ENCODE measurements at regions not wholly inside any gene's neighbourhood (a gene's known extent, or its start where the extent isn't known, plus 50 kb on each side); places are given as distances from the start of the nearest gene placed in this dataset.

DNA sequence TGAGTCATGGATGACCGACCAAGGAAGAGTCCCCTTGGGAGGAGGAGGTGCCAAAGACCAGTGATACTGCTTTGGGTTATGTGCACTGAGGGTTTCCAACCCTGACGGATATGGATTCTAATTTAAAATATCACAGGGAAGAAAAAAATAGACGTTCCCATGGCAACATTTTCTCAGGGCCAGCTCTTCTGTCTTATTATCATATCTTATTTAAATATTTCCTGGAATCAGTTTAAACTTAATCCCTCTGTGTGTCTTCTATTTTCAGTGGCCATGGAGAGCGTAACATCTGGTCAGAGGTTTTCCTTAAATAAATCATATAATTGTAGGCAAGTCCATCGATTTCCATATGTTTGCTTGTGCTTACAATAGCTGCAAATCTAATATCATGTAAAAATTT is 205.4 kb upstream of the FMN2 start:
- 80 to 82% methylated on average over 5 of the region's 5 CpGs for WGBS, 2 donors
- Histone ChIP-seq H3K27ac (no peak overlapping the region), H3K4me3 (no peak overlapping the region), H3K4me1 (peaks cover 11% of the 10 kb centered on the region), H3K27me3 (no peaks in the 10 kb centered on the region), H3K36me3 (replicated peaks in 1 of 2; ENCODE audit: insufficient read depth in 1 of 2, low read depth in 2 of 2) (no peaks in the 10 kb centered on the region), H3K9me3 (no peaks in the 10 kb centered on the region)
- intact Hi-C loops (cut with DNase I) = no loop called here
- ATAC-seq (no peak), DNase-seq (no peak)
- TF ChIP-seq POLR2A (IDR thresholded peaks at IDR 0.05) = no peak
- TF ChIP-seq, protein P1, sequence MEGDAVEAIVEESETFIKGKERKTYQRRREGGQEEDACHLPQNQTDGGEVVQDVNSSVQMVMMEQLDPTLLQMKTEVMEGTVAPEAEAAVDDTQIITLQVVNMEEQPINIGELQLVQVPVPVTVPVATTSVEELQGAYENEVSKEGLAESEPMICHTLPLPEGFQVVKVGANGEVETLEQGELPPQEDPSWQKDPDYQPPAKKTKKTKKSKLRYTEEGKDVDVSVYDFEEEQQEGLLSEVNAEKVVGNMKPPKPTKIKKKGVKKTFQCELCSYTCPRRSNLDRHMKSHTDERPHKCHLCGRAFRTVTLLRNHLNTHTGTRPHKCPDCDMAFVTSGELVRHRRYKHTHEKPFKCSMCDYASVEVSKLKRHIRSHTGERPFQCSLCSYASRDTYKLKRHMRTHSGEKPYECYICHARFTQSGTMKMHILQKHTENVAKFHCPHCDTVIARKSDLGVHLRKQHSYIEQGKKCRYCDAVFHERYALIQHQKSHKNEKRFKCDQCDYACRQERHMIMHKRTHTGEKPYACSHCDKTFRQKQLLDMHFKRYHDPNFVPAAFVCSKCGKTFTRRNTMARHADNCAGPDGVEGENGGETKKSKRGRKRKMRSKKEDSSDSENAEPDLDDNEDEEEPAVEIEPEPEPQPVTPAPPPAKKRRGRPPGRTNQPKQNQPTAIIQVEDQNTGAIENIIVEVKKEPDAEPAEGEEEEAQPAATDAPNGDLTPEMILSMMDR (IDR thresholded peaks at IDR 0.05) = no peak

DNA sequence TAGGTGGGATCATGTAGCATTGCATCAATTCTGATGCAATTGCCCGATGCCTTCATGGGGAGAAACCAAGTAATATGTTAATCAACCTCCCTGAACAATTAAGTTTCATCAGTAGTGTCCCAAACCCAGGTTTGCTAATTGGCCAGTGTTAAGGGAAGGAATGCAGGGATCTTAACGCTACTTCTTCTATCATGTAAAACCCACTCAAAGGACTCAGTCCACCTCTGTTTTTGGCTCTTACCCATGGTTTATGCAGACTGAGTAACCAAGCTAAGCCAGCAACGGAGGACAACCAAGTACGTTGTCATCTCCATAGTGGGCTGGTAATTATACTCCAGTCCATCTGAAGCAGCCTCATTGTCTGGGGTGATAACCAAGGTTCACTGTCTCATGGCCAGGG is 203.0 kb upstream of the FMN2 start:
- TF ChIP-seq, protein P1 (IDR thresholded peaks at IDR 0.05) = no peak
- no peak for TF ChIP-seq POLR2A (IDR thresholded peaks at IDR 0.05)
- WGBS, 2 donors = 85 to 94% methylated on average over 4 of the region's 4 CpGs
- no peak for ATAC-seq

DNA sequence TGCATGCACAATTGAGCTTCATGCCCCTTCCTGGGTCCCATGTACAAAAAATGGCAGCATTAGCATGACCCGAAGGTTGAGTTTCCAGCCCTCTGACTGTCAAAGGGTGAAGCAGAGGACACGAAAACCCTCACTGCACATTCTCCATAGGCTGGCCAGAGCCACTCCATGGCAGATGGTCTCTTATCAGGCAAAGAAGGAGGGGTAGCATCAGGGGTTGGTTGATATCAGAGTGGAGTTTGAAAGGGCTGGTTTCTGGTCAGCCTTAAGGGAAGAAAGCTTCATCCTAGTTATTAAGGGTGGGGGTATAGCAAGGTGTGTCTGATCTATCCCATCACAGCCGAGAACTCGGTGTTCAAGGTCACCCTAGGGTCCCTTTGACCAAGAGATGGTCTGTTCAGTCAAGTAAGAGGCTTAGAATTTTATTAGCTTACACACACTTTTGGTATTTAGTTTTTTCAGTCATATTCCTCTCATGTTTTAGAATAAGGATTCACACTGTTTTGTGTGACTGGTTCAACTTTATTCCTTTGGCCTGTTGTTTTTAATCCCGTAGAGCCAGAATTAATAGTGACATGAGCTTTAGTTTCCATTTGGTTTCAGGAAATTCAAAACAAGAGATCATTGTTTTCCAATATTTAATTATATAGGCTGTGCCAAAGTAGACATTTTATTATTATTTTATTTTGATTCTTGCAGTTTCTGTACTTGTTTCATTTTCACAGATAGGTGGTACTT is 199.9 kb upstream of the FMN2 start:
- intact Hi-C loops (cut with DNase I) = no loop called here
- 62 to 74% methylated on average over 5 of the region's 5 CpGs for WGBS, 2 donors
- TF ChIP-seq, protein P1 (IDR thresholded peaks at IDR 0.05) = no peak
- TF ChIP-seq POLR2A (IDR thresholded peaks at IDR 0.05) = no peak

More for the DNA sequence above, 203.0 kb upstream of the FMN2 start:
- H3K9me3 ChIP-seq = no peaks in the 10 kb centered on the region
- no peaks in the 10 kb centered on the region for H3K27me3 ChIP-seq
- peaks cover 24% of the 10 kb centered on the region for H3K4me1 ChIP-seq
- no peak for DNase-seq
- intact Hi-C loops (cut with DNase I) = no loop called here
- no peaks in the 10 kb centered on the region for H3K36me3 ChIP-seq (replicated peaks in 1 of 2; ENCODE audit: insufficient read depth in 1 of 2, low read depth in 2 of 2)
- no peak overlapping the region for H3K27ac ChIP-seq
- no peak overlapping the region for H3K4me3 ChIP-seq

GRCh38 chr1:239892602-239893001 is 199.1 kb upstream of the FMN2 start:
- TF ChIP-seq, protein P1 (IDR thresholded peaks at IDR 0.05) = no peak
- no peak for TF ChIP-seq POLR2A (IDR thresholded peaks at IDR 0.05)
- Histone ChIP-seq H3K9me3 (no peaks in the 10 kb centered on the region), H3K4me1 (peaks cover 35% of the 10 kb centered on the region), H3K27me3 (no peaks in the 10 kb centered on the region), H3K27ac (peak overlapping the region in 1 of 4 donors; percentile 43), H3K36me3 (replicated peaks in 1 of 2; ENCODE audit: insufficient read depth in 1 of 2, low read depth in 2 of 2) (no peaks in the 10 kb centered on the region), H3K4me3 (no peak overlapping the region)
- DNase-seq = no peak
- intact Hi-C loops (cut with DNase I) = no loop called here
- ATAC-seq = no peak

More for the DNA sequence above, 199.9 kb upstream of the FMN2 start:
- ATAC-seq (no peak), DNase-seq (no peak)
- Histone ChIP-seq H3K27me3 (no peaks in the 10 kb centered on the region), H3K9me3 (no peaks in the 10 kb centered on the region), H3K4me3 (no peak overlapping the region), H3K36me3 (replicated peaks in 1 of 2; ENCODE audit: insufficient read depth in 1 of 2, low read depth in 2 of 2) (no peaks in the 10 kb centered on the region), H3K27ac (no peak overlapping the region), H3K4me1 (peaks cover 27% of the 10 kb centered on the region)
